B cell (primary cell): ENCODE measurements at regions not wholly inside any gene's neighbourhood (a gene's known extent, or its start where the extent isn't known, plus 50 kb on each side); places are given as distances from the start of the nearest gene placed in this dataset.

Experiments
- ATAC-seq: fragments of 200-7000 bp; cut with Tn5 transposase; one replicate; pipeline ENCODE4 v1.10.0; 2021; ENCODE audit warnings: low read depth, mild to moderate bottlenecking, moderate number of reproducible peaks, moderate library complexity
- CTCF ChIA-PET: fragments of 350-600 bp; sonication (Branson Sonifier 250); formaldehyde crosslinking; loops from one replicate; lab custom pipeline; 2021; ENCODE audit warnings: antibody characterized with exemption, inconsistent platforms; lab: Charles Lee
- POLR2A ChIA-PET: fragments of 350-600 bp; sonication (Branson Sonifier 250); formaldehyde crosslinking; loops from one replicate; lab custom pipeline; 2021; ENCODE audit warnings: antibody characterized with exemption; lab: Charles Lee
- DNase-seq: peaks from one replicate; pipeline ENCODE4 v3.0.0; 2013
- H2AFZ ChIP-seq: 2 replicates; pipeline ENCODE4 v1.6.1; 2012; ENCODE audit warnings: mild to moderate bottlenecking, low read depth, low read length; ENCODE audit not compliant: insufficient read depth, poor library complexity, severe bottlenecking
- H3K27ac ChIP-seq, 2 donors: 1 replicate in 1 of 2; 2 replicates in 1 of 2; pipeline ENCODE4 v1.5.1; 2012 to 2013; ENCODE audit warnings: low read length in 2 of 2, mild to moderate bottlenecking in 2 of 2, moderate library complexity in 1 of 2
- H3K27me3 ChIP-seq, 4 experiments: fragments of 200-600 bp in 1 of 4; sonication (generic) in 1 of 4; replicated peaks in 1 of 4; 1 replicate in 2 of 4; 2 replicates in 2 of 4; pipeline versions ENCODE4 v1.6.1 to v1.7.0; 2013 to 2016; ENCODE audit warnings: low read length in 3 of 4, mild to moderate bottlenecking in 2 of 4, mixed read lengths in 1 of 4, moderate library complexity in 1 of 4; ENCODE audit not compliant: insufficient read depth in 4 of 4, control insufficient read depth in 3 of 4; ENCODE audit errors: control extremely low read depth in 1 of 4
- H3K36me3 ChIP-seq, 2 experiments: replicated peaks in 1 of 2; 1 replicate in 1 of 2; 2 replicates in 1 of 2; pipeline versions ENCODE4 v1.6.1 to v1.7.1; 2013; ENCODE audit warnings: low read length in 1 of 2; ENCODE audit not compliant: insufficient read depth in 2 of 2, control insufficient read depth in 1 of 2; ENCODE audit errors: control extremely low read depth in 1 of 2, extremely low read depth in 1 of 2
- H3K4me1 ChIP-seq, 2 donors: fragments of 200-600 bp in 1 of 2; sonication (generic) in 1 of 2; 1 replicate in 1 of 2; 2 replicates in 1 of 2; pipeline versions ENCODE4 v1.5.1 to v1.6.1; 2013 to 2017; ENCODE audit warnings: low read length in 2 of 2; ENCODE audit not compliant: control insufficient read depth in 2 of 2, insufficient read depth in 2 of 2
- H3K4me2 ChIP-seq: replicated peaks from 2 replicates; pipeline ENCODE3; 2012; ENCODE audit warnings: mild to moderate bottlenecking, low read depth, low read length; ENCODE audit not compliant: poor library complexity, severe bottlenecking
- H3K4me3 ChIP-seq, 5 experiments: fragments of 200-600 bp in 1 of 5; sonication (generic) in 1 of 5; 1 replicate in 3 of 5; 2 replicates in 2 of 5; pipeline versions ENCODE4 v1.5.1 to v1.7.0; 2011 to 2016; ENCODE audit warnings: low read length in 4 of 5, mild to moderate bottlenecking in 4 of 5, low read depth in 2 of 5, control low read depth in 1 of 5, moderate library complexity in 1 of 5; ENCODE audit not compliant: insufficient read depth in 1 of 5; ENCODE audit errors: control extremely low read depth in 1 of 5, extremely low read depth in 1 of 5
- H3K79me2 ChIP-seq: fragments of 200-600 bp; sonication (generic); one replicate; pipeline ENCODE4 v1.6.0; 2016; ENCODE audit warnings: low read length; ENCODE audit not compliant: control insufficient read depth, insufficient read depth
- H3K9ac ChIP-seq: fragments of 200-600 bp; sonication (generic); 2 replicates; pipeline ENCODE4 v1.6.1; 2017; ENCODE audit warnings: mild to moderate bottlenecking, low read length, moderate library complexity
- H3K9me3 ChIP-seq, 3 donors: one replicate each; pipeline versions ENCODE4 v1.6.1 to v1.7.1; 2013; ENCODE audit warnings: low read length in 2 of 3; ENCODE audit not compliant: control insufficient read depth in 2 of 3, insufficient read depth in 1 of 3; ENCODE audit errors: control extremely low read depth in 1 of 3
- H4K20me1 ChIP-seq: 2 replicates; pipeline ENCODE4 v1.6.0; 2012; ENCODE audit warnings: mild to moderate bottlenecking, low read length; ENCODE audit not compliant: insufficient read depth, control insufficient read depth, poor library complexity, severe bottlenecking
- H3K27ac Mint-ChIP-seq: one replicate; pipeline ENCODE4 v1.8.0; 2021; ENCODE audit warnings: mixed read lengths
- H3K27me3 Mint-ChIP-seq: one replicate; pipeline ENCODE4 v1.8.0; 2021; ENCODE audit warnings: mixed read lengths
- H3K4me1 Mint-ChIP-seq: one replicate; pipeline ENCODE4 v1.8.0; 2021; ENCODE audit warnings: mixed read lengths
- H3K4me3 Mint-ChIP-seq: one replicate; pipeline ENCODE4 v1.8.0; 2021; ENCODE audit warnings: mixed read lengths
- H3K9me3 Mint-ChIP-seq: one replicate; pipeline ENCODE4 v1.8.0; 2022; ENCODE audit warnings: mixed read lengths; ENCODE audit not compliant: insufficient read depth
- EZH2 ChIP-seq: IDR thresholded peaks from 2 replicates; pipeline ENCODE4 v1.6.1; 2012; ENCODE audit warnings: borderline replicate concordance, low read depth, mild to moderate bottlenecking, moderate library complexity, low read length; ENCODE audit not compliant: insufficient read depth, poor library complexity, severe bottlenecking
- WGBS: methylation state at CpG from one replicate; pipeline ENCODE4 v1.1.5; 2013; ENCODE audit warnings: missing lambda C conversion rate; ENCODE audit not compliant: insufficient coverage; 5-methylcytosine and 5-hydroxymethylcytosine counted together
- intact Hi-C: fragments of 100-400 bp; cut with micrococcal nuclease; formaldehyde crosslinking; loops from one replicate; pipeline ENCODE4 v1.10.0; 2022
- TF ChIP-seq, protein P1 (sequence below): fragments of 200-600 bp; IDR thresholded peaks from one replicate; pipeline ENCODE4 v1.8.0; 2022; ENCODE audit warnings: antibody characterized with exemption, mild to moderate bottlenecking

DNA sequence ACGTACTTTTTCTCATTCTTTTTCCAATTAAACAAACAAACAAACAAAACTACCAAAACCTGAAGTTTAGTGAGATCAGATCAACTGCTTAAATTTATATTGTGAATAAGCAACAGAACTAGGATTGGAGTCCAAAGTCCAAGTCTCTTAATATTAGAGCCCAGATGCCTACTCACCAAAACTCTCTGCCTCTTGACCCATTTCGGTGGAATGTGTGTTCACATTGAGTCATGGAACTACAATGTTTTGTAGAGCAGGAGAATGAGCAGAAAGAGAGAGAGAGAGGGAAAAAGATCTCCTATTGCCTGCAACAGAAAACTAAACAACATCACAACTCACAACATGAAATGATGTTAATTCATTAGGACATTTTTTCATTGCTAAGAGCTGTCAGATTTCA is 751.1 kb downstream of the TLR4 start:
- DNase-seq (no peak), ATAC-seq (no peak)
- Mint-ChIP-seq H3K4me3 (no peak overlapping the region), H3K27me3 (no peaks in the 10 kb centered on the region), H3K27ac (no peak overlapping the region), H3K9me3 (no peaks in the 10 kb centered on the region), H3K4me1 (no peaks in the 10 kb centered on the region)
- Histone ChIP-seq H3K79me2 (no peaks in the 10 kb centered on the region), H3K4me2 (no peak overlapping the region), H3K27ac (no peak overlapping the region), H3K4me1 (no peaks in the 10 kb centered on the region), H3K9ac (no peak overlapping the region), H2AFZ (no peak overlapping the region), H3K36me3 (no peaks in the 10 kb centered on the region), H3K4me3 (no peak overlapping the region), H3K9me3 (no peaks in the 10 kb centered on the region), H4K20me1 (no peaks in the 10 kb centered on the region), H3K27me3 (no peaks in the 10 kb centered on the region)
- WGBS = no CpG with 5 or more reads among the region's 2 CpGs
- ChIA-PET POLR2A (no interaction called here), CTCF (no interaction called here)
- intact Hi-C loops = no loop called here
- TF ChIP-seq, protein P1, sequence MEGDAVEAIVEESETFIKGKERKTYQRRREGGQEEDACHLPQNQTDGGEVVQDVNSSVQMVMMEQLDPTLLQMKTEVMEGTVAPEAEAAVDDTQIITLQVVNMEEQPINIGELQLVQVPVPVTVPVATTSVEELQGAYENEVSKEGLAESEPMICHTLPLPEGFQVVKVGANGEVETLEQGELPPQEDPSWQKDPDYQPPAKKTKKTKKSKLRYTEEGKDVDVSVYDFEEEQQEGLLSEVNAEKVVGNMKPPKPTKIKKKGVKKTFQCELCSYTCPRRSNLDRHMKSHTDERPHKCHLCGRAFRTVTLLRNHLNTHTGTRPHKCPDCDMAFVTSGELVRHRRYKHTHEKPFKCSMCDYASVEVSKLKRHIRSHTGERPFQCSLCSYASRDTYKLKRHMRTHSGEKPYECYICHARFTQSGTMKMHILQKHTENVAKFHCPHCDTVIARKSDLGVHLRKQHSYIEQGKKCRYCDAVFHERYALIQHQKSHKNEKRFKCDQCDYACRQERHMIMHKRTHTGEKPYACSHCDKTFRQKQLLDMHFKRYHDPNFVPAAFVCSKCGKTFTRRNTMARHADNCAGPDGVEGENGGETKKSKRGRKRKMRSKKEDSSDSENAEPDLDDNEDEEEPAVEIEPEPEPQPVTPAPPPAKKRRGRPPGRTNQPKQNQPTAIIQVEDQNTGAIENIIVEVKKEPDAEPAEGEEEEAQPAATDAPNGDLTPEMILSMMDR = no peak
- TF ChIP-seq EZH2 = no peak

DNA sequence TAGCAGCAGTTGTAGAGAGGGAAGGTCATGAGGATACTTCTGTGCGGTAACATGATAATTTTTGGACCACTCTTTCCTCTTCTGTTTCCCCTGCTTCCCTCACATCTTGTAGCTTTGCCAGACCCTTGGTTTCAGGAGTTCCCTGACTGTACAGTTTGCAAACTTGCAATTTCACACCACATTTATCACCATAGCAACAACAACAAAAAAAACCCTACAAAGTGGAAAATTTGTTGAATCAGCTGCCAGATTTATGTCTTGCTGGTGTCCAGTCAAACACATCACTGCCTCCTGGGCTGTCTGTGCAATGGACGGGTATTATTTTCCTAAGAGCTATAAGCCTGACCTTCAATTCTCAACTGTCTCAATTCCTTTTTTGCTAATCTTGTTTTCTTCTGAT is 751.6 kb downstream of the TLR4 start:
- Mint-ChIP-seq H3K27me3 (no peaks in the 10 kb centered on the region), H3K4me1 (no peaks in the 10 kb centered on the region), H3K27ac (no peak overlapping the region), H3K4me3 (no peak overlapping the region), H3K9me3 (no peaks in the 10 kb centered on the region)
- no peak overlapping the region for H3K4me3 ChIP-seq
- H3K9me3 ChIP-seq = no peaks in the 10 kb centered on the region
- no peak for DNase-seq
- WGBS = 100% methylated on average over 1 of the region's 2 CpGs
- intact Hi-C loops = no loop called here
- H3K27me3 ChIP-seq = no peaks in the 10 kb centered on the region
- TF ChIP-seq, protein P1 = no peak
- no peak for TF ChIP-seq EZH2
- no peak overlapping the region for H2AFZ ChIP-seq
- no peaks in the 10 kb centered on the region for H3K36me3 ChIP-seq
- no peak overlapping the region for H3K9ac ChIP-seq
- ChIA-PET POLR2A (no interaction called here), CTCF (no interaction called here)
- no peaks in the 10 kb centered on the region for H3K4me1 ChIP-seq
- H3K79me2 ChIP-seq = no peaks in the 10 kb centered on the region
- H4K20me1 ChIP-seq = no peaks in the 10 kb centered on the region
- no peak overlapping the region for H3K27ac ChIP-seq
- no peak overlapping the region for H3K4me2 ChIP-seq
- ATAC-seq = no peak
